ENCODE measurements at regions not wholly inside any gene's neighbourhood (a gene's known extent, or its start where the extent isn't known, plus 50 kb on each side); places are given as distances from the start of the nearest gene placed in this dataset.
A peak's percentile ranks its signal among the peaks of the same experiment; 100 is the strongest.

- DNase-seq = no peak
Measured at GRCh38 chr1:232555494-232556210, 74.3 kb downstream of the SIPA1L2 start.

GRCh38 chr1:232554409-232554808 lies 75.5 kb downstream of the SIPA1L2 start:
- no peak for DNase-seq

DNA sequence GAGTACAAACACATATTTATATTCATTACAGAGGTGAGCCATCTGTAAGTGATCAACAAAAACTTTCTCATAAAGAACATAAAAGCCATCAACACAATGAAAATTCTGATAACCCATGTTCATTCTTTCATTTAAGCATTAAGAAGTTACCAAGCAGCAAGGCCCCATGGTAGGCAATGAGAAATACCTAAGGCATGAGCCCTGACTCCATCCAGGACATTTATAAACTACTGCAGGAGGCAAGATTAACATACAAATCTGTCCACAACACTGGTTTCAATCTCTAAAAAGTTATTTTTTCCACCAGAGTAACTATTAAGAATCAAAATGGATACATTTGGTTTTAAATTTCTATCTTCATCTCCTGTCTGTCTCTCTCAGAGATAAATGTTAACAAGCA lies 76.1 kb downstream of the SIPA1L2 start:
- no peak for DNase-seq

DNA sequence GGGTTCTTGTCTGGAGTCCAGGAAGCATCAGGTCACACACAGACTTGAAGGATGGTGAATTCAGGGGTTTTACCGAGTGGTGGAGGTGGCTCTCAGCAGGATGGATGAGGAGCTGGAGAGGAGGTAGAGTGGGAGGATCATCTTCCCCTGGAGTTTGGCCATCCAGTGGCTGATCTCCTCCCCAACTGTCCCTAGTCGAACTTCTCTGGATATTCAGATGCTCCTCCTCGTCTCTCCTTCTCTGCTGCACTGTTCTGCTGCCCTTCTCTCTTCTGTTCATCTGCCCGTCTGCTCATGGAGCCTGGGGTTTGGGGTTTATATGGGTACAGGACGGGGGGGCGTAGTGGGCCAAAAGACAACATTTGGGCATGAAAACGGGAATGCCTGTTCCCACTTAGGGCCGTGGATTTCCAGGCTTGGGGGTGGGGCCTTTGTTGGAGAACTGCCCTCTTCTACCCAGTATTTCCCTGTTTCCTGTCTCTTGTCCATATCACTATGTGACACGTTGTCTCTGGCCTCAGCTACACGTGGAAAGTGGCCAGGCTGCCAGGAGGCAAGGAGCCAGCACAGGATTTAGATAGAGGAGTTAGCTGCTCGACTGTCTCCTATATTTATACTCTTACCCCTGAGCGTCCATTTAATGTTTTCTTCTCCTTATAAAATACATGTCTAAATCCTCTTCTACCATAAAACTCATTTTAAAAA lies 76.7 kb downstream of the SIPA1L2 start:
- no peak for DNase-seq

DNA sequence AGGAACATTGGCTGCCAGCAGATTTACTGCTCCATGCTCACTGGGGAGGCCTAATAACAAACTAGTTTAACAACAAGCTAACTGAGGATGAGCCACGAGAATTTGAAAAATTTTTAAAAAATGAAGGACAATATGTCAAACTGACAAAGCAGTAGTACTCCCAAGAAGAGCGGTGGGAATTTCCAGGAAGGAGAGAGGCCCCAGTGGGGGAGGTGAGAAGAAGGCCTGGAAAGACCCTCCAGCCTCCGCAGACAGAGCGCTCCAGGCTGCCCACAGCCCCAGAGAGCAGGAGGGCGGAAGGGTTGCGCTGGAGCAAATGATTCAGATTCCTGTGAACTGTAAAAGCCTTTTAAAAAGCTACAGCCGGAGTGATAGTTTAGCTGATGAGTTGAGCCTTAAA lies 78.5 kb downstream of the SIPA1L2 start:
- no peak for DNase-seq

DNA sequence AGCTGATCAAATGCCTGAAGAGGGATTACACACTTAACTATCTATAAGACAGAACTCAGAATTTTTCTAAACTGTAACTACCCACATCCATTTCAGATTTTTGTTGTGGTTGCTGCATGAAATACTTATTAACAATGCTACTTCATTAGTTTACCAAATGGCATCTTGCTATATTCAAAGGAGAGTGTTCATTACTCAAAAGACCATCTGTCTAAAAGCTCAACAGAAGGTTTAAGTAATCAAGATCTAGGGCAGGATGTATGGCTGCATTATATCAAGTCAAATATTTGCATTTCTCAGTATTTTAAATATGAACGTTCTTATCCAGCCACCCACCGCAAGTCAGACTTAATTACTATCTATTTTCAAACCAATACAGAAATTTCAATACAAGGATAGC lies 79.9 kb downstream of the SIPA1L2 start:
- DNase-seq = no peak

- no peak for DNase-seq
Measured at GRCh38 chr1:232548691-232549090, 81.2 kb downstream of the SIPA1L2 start.

DNA sequence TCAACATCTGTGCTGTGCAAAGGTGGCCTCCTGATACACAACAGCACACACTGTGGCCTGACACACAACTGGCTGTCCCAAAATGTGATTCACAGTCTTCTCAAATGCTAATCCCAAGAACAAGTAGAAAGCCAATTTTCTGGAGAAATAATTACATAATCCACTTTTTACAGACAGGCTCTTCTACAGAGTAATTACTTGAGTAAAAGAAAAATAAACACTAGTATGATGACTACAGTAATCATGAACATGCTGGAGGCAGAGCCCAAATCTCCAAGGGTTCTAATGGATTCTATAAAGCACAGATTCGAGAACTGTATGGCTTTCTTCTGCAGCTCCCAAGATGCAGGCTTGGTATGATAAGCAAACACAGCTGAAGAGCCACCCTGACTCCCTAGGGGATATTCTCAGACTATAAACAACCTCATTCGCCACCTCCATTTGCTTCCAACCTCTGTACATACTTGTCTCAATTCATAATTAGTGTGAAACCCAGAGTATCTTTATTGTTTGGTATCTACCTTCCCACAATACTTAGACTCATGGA lies 81.9 kb downstream of the SIPA1L2 start:
- DNase-seq = no peak

GRCh38 chr1:232542633-232543593 lies 87.0 kb downstream of the SIPA1L2 start:
- DNase-seq = peak; percentile 17

DNA sequence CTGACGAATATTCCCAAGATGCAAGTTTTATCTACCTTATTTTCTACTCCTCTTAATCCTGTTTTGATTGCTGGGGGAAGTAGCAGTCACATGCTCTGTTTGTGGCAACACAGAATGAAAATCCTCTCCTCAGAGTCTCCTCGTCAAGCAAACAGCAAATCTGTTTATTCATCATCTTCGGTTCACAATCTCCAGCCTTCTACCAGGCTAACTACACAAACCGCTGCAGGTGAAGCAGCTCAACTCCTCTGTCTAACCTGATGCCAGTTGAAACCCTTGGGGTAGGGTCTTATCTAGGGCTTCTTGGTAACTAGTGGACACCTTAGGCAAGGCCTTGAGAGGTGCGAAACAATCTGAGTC lies 91.0 kb downstream of the SIPA1L2 start:
- DNase-seq = no peak

DNA sequence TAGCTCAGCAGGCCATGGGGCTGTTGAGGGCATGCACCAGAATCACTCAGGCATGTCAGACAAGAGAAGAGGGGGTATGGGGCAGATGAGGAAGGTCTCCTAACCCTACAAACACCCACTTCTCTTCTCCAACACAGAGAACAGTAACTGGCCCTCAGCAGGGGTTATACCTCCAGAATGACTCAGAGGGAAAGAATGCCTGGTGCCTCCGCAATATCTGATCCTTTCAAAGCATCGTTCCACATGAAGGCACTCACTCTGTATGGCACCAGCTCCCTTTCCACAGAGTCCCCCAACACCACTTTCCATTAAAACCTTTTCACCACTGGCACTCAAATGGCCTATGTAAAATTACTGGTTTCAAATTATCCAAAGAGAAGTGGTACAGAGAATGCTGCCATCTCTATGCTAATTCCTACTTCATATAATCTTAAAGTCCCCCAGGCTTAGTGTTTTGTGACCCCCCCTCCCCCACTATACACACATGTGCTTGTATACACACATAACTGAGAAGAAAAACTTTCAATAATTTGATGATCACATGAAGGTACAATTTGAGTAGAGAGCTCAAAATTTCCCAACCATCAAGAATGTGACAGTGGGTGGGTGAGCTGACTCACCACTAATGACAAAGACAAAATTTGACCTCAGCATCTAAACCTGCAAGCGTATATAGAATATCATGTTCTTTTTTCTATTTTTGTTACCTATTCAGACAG lies 91.5 kb downstream of the SIPA1L2 start:
- no peak for DNase-seq

- no peak for DNase-seq
Measured at GRCh38 chr1:232534552-232535517, 95.1 kb downstream of the SIPA1L2 start.

GRCh38 chr1:232533328-232533727 lies 96.6 kb downstream of the SIPA1L2 start:
- DNase-seq = no peak

DNA sequence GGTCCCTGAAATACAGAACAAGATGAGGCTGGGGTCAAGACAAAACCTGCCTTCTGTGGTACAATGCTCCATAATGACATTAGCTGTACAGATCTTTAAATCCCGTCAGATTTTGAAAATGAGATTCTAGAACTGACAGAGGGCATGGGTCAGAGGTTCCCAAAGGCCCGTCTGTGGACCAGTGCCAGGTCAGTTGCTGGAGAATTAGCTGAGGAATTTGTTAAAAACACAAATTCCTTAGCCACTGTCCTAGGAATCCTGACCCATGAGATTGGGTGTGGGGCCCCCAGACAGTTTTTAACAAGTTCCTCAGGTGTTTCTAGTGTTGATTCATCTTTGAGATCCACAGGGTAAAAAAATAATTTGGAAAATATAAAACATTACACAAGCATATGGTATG lies 97.0 kb downstream of the SIPA1L2 start:
- no peak for DNase-seq

DNA sequence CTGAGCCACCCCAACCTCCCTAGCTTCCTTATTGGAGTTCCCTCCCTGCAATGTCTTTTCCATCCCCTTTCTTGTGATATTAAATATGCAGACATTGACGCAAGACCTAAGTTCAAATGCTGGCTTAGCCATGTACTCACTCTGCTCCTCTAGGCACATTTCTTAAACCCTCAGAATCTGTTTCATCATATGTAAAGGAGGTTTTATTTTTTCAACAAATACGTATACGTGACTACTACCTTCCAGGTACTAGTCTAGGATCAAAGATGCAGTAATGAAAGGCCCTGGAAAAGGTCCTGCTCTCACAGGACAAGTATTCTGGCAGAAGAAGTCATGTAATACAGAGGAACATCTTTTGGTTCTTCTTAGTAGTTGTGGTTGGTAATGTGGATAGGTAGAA lies 98.6 kb downstream of the SIPA1L2 start:
- no peak for DNase-seq

DNA sequence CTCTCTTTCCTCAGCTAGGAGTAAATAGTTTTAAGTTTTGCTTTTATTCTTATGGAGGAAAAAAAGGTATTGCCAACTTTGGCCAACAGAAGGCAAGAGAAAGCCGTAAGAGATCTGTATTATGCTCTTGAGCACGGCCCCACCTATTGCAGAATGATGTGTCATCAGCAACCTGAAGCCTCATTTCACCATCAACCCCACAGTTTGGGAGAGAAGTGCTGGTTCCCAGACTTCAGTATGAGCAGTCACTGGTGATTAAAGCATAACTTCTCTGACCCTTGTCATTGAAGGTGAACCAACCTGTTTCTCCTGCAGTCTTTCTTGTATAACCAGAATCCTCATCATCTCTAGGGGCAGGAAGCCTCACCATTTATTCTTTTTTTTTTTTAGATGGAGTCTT lies 100.2 kb downstream of the SIPA1L2 start:
- no peak for DNase-seq

DNA sequence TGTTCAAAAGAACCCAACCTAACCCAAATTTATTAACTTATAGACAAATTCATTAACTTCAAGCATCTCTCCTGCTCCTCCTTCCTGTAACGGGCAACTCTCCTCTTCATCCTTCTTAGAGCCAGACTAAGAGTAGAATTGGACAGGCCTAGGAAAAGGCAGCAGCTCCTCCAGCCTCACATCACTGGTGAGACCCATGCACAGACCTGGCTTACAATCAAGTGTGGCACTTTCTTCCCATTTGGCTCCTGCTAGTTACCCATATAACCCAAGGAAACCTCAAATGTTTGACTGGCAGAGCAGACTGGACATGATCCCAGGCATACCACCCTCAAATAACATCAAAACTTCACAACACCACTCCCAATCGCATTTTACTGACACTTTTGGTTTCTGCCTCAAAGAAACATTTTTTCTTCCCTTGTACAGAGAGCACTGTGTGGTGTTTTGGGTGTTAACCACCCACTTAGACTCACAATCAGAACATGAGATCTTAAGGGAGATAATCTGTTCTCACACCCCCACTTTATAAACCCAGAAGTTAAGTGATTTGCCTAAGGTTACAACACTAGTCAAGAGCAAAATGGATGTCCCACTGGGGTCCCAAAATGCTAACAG lies 101.4 kb downstream of the SIPA1L2 start:
- DNase-seq = no peak

GRCh38 chr1:232524056-232524455 lies 105.9 kb downstream of the SIPA1L2 start:
- DNase-seq = no peak

- no peak for DNase-seq
Measured at GRCh38 chr1:232522189-232522588, 107.7 kb downstream of the SIPA1L2 start.

DNA sequence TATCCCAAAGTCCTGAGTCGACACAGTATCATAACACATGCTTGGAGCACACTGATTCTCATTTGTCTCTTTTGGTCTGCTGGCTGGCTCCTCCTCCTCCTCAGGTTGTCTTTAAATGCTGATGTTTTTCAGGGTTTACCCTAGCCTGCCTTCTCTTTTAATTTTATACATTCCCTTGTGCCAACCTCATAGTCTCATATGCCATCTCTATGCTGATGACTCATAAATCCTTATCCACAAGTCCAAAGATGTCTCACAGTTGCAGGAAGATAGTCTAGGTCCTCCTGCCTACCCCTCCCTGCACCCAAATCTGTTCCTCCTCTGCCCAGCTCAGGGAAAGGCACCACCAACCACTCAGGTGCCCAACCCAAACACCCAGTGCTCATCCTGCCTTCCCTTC lies 108.3 kb downstream of the SIPA1L2 start:
- no peak for DNase-seq

- no peak for DNase-seq
Measured at GRCh38 chr1:232519186-232519585, 110.7 kb downstream of the SIPA1L2 start.
